K562 (cell line): ENCODE measurements at regions not wholly inside any gene's neighbourhood (a gene's known extent, or its start where the extent isn't known, plus 50 kb on each side); places are given as distances from the start of the nearest gene placed in this dataset.

Source experiments
- ATAC-seq: fragments of 200-7000 bp; cut with Tn5 transposase; 3 replicates; pipeline ENCODE4 v1.9.1; 2020; ENCODE audit warnings: moderate library complexity
- BruUV-seq: library from RNA; stranded (reverse); fragments of 400-500 nt; replicated peaks from 2 replicates; lab custom pipeline; 2021; lab: Mats Ljungman, UMichigan
- CTCF ChIA-PET: fragments of 300-600 bp; formaldehyde crosslinking; extraction: SDS; loops from one replicate; lab custom pipeline; 2021; ENCODE audit warnings: low intra/inter-chr PET ratio; lab: Yijun Ruan, JAX
- POLR2A ChIA-PET: fragments of 300-600, 350-650 bp; sonication (Branson Sonifier 250); formaldehyde crosslinking; extraction: SDS; loops from one replicate; lab custom pipeline; 2021; ENCODE audit warnings: antibody characterized with exemption, inconsistent platforms; lab: Yijun Ruan, JAX
- DNase-seq, 4 experiments: peaks; one replicate each; pipeline versions ENCODE4 v3.0.0 to v3.0.0-alpha.2; 2011 to 2018; ENCODE audit warnings: low spot score in 3 of 4, mixed read lengths in 3 of 4; ENCODE audit errors: extremely low read depth in 1 of 4
- FAIRE-seq: peaks from 2 replicates; lab custom pipeline; 2011; peaks lifted over from hg19 to GRCh38; lab: Jason Lieb, UNC
- H2AFZ ChIP-seq: 2 replicates; pipeline ENCODE4 v1.6.0; 2011; ENCODE audit warnings: low read depth, low read length, control low read depth, inconsistent platforms
- H3K27ac ChIP-seq: fragments of 200-600 bp; 3 replicates; pipeline ENCODE4 v1.8.0; 2011; ENCODE audit warnings: low read depth, mild to moderate bottlenecking, control low read depth, inconsistent platforms, low read length, moderate library complexity, mixed read lengths; ENCODE audit errors: extremely low read depth
- H3K27me3 ChIP-seq, 2 experiments: fragments of 300-600 bp in 1 of 2; 2 replicates in 1 of 2; 3 replicates in 1 of 2; pipeline versions ENCODE4 v1.6.0 to v1.8.0; 2011; ENCODE audit warnings: inconsistent platforms in 2 of 2, low read length in 2 of 2, mild to moderate bottlenecking in 1 of 2, mixed read lengths in 1 of 2, moderate library complexity in 1 of 2; ENCODE audit not compliant: control insufficient read depth in 2 of 2, insufficient read depth in 2 of 2
- H3K36me3 ChIP-seq: fragments of 300-600 bp; 3 replicates; pipeline ENCODE4 v1.8.0; 2011; ENCODE audit warnings: mild to moderate bottlenecking, low read length, inconsistent platforms; ENCODE audit not compliant: control insufficient read depth, insufficient read depth
- H3K4me1 ChIP-seq, 2 experiments: fragments of 200-600 bp in 1 of 2; replicated peaks in 1 of 2; 2 replicates in 1 of 2; 3 replicates in 1 of 2; pipeline versions ENCODE4 v1.5.1 to v1.8.0; 2011; ENCODE audit warnings: inconsistent platforms in 2 of 2, low read length in 2 of 2, mild to moderate bottlenecking in 1 of 2, mixed read lengths in 1 of 2, moderate library complexity in 1 of 2; ENCODE audit not compliant: control insufficient read depth in 2 of 2, insufficient read depth in 2 of 2
- H3K4me2 ChIP-seq: 2 replicates; pipeline ENCODE4 v1.6.1; 2011; ENCODE audit warnings: low read length, control low read depth, inconsistent platforms, mixed read lengths; ENCODE audit not compliant: insufficient read depth
- H3K4me3 ChIP-seq: fragments of 200-600 bp; sonication (generic), shearing (Covaris generic); 2 replicates; pipeline ENCODE4 v1.5.1; 2016; ENCODE audit warnings: control low read depth, inconsistent platforms
- H3K79me2 ChIP-seq: fragments of 200-600 bp; 3 replicates; pipeline ENCODE4 v1.8.0; 2011; ENCODE audit warnings: low read length, inconsistent platforms; ENCODE audit not compliant: control insufficient read depth, insufficient read depth
- H3K9ac ChIP-seq, 2 experiments: 2 replicates each; pipeline versions ENCODE4 v1.6.0 to v1.6.1; 2011; ENCODE audit warnings: low read depth in 2 of 2, low read length in 2 of 2, control low read depth in 1 of 2, inconsistent platforms in 1 of 2, mild to moderate bottlenecking in 1 of 2, mixed read lengths in 1 of 2; ENCODE audit not compliant: insufficient read depth in 1 of 2
- H3K9me1 ChIP-seq: one replicate; pipeline ENCODE4 v1.6.0; 2011; ENCODE audit warnings: inconsistent platforms, mild to moderate bottlenecking, low read length, moderate library complexity; ENCODE audit not compliant: control insufficient read depth, insufficient read depth
- H3K9me3 ChIP-seq: replicated peaks from 2 replicates; pipeline ENCODE4 v1.5.1; 2011; ENCODE audit warnings: low read depth, low read length, inconsistent platforms; ENCODE audit not compliant: control insufficient read depth, insufficient read depth
- H4K20me1 ChIP-seq: replicated peaks from 2 replicates; pipeline ENCODE4 v1.6.1; 2011; ENCODE audit warnings: low read length, inconsistent platforms, mixed read lengths; ENCODE audit not compliant: control insufficient read depth, insufficient read depth
- GABPB2 ChIP-seq: fragments of 250-450 bp; sonication (Bioruptor Pico); conservative IDR thresholded peaks from 2 replicates; pipeline ENCODE4 v1.5.1; 2021; ENCODE audit warnings: mild to moderate bottlenecking
- JUND ChIP-seq, 2 experiments: IDR thresholded peaks; 2 replicates in 1 of 2; 3 replicates in 1 of 2; pipeline ENCODE4 v1.6.1; 2011; ENCODE audit warnings: borderline replicate concordance in 2 of 2, low read depth in 2 of 2, low read length in 2 of 2, improper control_type of control experiment in 1 of 2, missing biosample characterization in 1 of 2, missing genetic modification characterization in 1 of 2, missing genetic modification reagents in 1 of 2
- PCBP1 ChIP-seq: fragments of 200-400 bp; formaldehyde crosslinking; IDR thresholded peaks from 2 replicates; pipeline ENCODE4 v1.6.1; 2018; ENCODE audit warnings: mild to moderate bottlenecking, low read depth, low read length; ENCODE audit not compliant: poor library complexity, severe bottlenecking
- WGBS: fragments of 100-300 bp; shearing (Covaris generic); methylation state at CpG from one replicate; pipeline ENCODE4 v1.1.6; 2016; ENCODE audit warnings: low coverage, mixed read lengths; ENCODE audit not compliant: insufficient coverage; ENCODE audit errors: missing lambda C conversion rate; 5-methylcytosine and 5-hydroxymethylcytosine counted together
- in situ Hi-C: fragments of 300-500 bp; cut with MboI; formaldehyde crosslinking; loops from 4 replicates; pipeline ENCODE4 v1.15.0; 2018; ENCODE audit warnings: inconsistent platforms, mixed read lengths
- intact Hi-C: fragments of 100-400 bp; cut with micrococcal nuclease; formaldehyde crosslinking; loops from 2 replicates; pipeline ENCODE4 v1.14.2; 2022
- TF ChIP-seq, protein P1 (sequence below), 3 experiments: IDR thresholded peaks in 2 of 3; conservative IDR thresholded peaks in 1 of 3; 2 replicates each; pipeline ENCODE4 v1.5.1; 2011 to 2012; ENCODE audit warnings: low read length in 3 of 3, mild to moderate bottlenecking in 3 of 3, control low read depth in 2 of 3, improper control_type of control experiment in 1 of 3, inconsistent platforms in 1 of 3, low read depth in 1 of 3, mixed read lengths in 1 of 3, moderate library complexity in 1 of 3; ENCODE audit not compliant: insufficient read depth in 2 of 3

DNA sequence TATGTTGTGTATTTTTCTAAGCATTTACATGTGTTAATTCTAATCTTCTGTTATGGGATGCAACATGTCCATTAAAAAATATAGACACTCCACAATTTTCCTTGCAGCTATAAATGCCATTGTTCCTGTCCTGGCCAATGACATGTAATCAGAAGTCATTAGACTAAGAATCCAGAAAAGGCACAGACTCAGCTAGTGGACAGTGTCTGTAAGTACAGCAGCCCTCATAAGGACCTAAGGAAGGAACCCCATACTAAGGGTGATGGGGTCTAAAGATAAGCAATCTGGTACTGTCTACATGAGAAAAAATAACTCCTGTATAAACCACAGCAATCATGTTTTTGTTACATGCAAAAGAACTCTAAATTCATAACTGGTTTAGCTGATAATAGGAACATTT is 115.9 kb downstream of the GPR85 start:
- no peaks in the 10 kb centered on the region for H3K4me1 ChIP-seq
- no peaks in the 10 kb centered on the region for H3K9me1 ChIP-seq
- no peak overlapping the region for H3K27ac ChIP-seq
- in situ Hi-C loops (no loop called here), intact Hi-C loops (no loop called here)
- H3K9ac ChIP-seq: no peak overlapping the region
- H4K20me1 ChIP-seq: no peaks in the 10 kb centered on the region
- no peaks in the 10 kb centered on the region for H3K36me3 ChIP-seq
- POLR2A ChIA-PET: interaction anchor here (0.7 kb wide), 1 partner anchor 31 kb away, joined by 3 read pairs; a partner anchor contains a TSS
- DNase-seq (peak in 3 of 4 experiments; percentile 27 to 43 (median 29)), ATAC-seq (peak; percentile 88), FAIRE-seq (peak; percentile 49)
- no peak overlapping the region for H3K4me2 ChIP-seq
- CTCF ChIA-PET: no interaction called here
- TF ChIP-seq PCBP1 (no peak), JUND (IDR thresholded peaks at IDR 0.05; ENCODE audit: borderline replicate concordance, low read depth, low read length) (no peak), JUND (tag; IDR thresholded peaks at IDR 0.05; ENCODE audit: borderline replicate concordance, low read depth, low read length) (no peak)
- TF ChIP-seq, protein P1, sequence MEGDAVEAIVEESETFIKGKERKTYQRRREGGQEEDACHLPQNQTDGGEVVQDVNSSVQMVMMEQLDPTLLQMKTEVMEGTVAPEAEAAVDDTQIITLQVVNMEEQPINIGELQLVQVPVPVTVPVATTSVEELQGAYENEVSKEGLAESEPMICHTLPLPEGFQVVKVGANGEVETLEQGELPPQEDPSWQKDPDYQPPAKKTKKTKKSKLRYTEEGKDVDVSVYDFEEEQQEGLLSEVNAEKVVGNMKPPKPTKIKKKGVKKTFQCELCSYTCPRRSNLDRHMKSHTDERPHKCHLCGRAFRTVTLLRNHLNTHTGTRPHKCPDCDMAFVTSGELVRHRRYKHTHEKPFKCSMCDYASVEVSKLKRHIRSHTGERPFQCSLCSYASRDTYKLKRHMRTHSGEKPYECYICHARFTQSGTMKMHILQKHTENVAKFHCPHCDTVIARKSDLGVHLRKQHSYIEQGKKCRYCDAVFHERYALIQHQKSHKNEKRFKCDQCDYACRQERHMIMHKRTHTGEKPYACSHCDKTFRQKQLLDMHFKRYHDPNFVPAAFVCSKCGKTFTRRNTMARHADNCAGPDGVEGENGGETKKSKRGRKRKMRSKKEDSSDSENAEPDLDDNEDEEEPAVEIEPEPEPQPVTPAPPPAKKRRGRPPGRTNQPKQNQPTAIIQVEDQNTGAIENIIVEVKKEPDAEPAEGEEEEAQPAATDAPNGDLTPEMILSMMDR (IDR thresholded peaks at IDR 0.05 in 2 of 3, conservative IDR thresholded peaks at IDR 0.05 in 1 of 3; ENCODE audit: insufficient read depth in 2 of 3, low read depth in 1 of 3, low read length in 3 of 3): peak in 2 of 3 experiments; percentile 16 to 32; a peak in 2 of 6 replicates
- H3K79me2 ChIP-seq: no peaks in the 10 kb centered on the region
- BruUV-seq: no TSS peak
- H3K9me3 ChIP-seq: no peaks in the 10 kb centered on the region
- H3K27me3 ChIP-seq: no peaks in the 10 kb centered on the region
- H2AFZ ChIP-seq: no peak overlapping the region
- H3K4me3 ChIP-seq: no peak overlapping the region

DNA sequence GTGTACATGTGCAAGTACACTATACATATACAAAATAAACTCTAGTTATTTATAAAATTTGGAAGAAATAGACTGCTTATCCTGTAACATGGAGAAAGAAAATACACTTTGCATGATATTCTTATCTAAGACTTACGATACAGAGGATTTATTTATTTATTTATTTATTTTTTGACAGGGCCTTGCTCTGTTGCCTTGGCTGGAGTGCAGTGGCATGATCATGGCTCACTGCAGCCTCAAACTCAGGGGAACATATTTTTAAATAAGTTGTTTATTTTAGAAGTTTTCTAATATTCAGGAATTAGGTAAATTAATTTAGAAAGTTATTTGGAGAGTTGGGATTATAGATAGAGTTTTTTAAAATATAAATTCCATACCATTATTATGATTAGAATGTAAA is 116.7 kb downstream of the GPR85 start:
- WGBS: 23% methylated on average over 1 of the region's 1 CpG
- no peak for FAIRE-seq
- CTCF ChIA-PET: no interaction called here
- ATAC-seq: no peak
- in situ Hi-C loops: no loop called here
- Histone ChIP-seq H3K9ac (no peak overlapping the region), H3K9me1 (no peaks in the 10 kb centered on the region), H3K79me2 (no peaks in the 10 kb centered on the region), H3K36me3 (no peaks in the 10 kb centered on the region), H3K4me3 (no peak overlapping the region), H3K27ac (no peak overlapping the region), H3K27me3 (no peaks in the 10 kb centered on the region), H3K4me2 (no peak overlapping the region), H3K9me3 (no peaks in the 10 kb centered on the region), H4K20me1 (no peaks in the 10 kb centered on the region), H3K4me1 (no peaks in the 10 kb centered on the region), H2AFZ (no peak overlapping the region)
- DNase-seq: no peak
- POLR2A ChIA-PET: no interaction called here
- intact Hi-C loops: no loop called here
- no TSS peak for BruUV-seq
- no peak for TF ChIP-seq GABPB2 (CRISPR knock-in tag)
